GM18519 (cell line): ENCODE measurements at regions not wholly inside any gene's neighbourhood (a gene's known extent, or its start where the extent isn't known, plus 50 kb on each side); places are given as distances from the start of the nearest gene placed in this dataset.

Source experiments
- ATAC-seq: cut with Tn5 transposase; IDR thresholded peaks from one replicate; pipeline ENCODE4 v1.9.1; 2021; ENCODE audit warnings: mild to moderate bottlenecking, moderate library complexity; ENCODE audit not compliant: unreplicated experiment, low FRiP score

- no peak for ATAC-seq
Measured at GRCh38 chr13:104414181-104414580, 1348.0 kb upstream of the SLC10A2 start.

DNA sequence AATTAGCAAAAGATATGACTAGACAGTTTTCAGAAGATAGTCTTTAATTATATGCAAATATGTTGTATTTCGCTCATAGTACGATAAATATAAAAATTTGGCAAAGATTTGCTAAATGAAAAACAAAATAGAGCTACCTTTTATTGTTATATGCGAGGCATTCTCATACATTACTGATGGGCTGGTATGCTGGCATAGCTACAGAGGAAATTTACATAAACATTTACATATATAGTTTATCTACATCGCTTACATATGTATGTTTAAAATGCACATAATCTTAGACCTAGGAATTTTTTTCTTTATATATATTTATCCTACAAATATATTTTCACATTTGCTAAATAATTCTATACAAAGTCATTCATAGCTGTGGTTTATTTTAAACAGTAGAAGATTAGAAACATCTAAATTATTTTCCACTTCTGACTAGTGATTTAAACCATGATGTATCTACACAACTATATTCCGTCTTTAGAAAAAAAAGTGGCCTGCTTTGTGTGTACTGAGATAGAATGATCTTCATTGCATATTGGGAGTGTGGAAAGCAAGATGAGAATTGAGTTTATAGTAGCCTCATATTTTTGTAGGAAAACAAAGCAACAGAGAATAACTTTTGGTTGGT, 1345.0 kb upstream of the SLC10A2 start:
- ATAC-seq = no peak

DNA sequence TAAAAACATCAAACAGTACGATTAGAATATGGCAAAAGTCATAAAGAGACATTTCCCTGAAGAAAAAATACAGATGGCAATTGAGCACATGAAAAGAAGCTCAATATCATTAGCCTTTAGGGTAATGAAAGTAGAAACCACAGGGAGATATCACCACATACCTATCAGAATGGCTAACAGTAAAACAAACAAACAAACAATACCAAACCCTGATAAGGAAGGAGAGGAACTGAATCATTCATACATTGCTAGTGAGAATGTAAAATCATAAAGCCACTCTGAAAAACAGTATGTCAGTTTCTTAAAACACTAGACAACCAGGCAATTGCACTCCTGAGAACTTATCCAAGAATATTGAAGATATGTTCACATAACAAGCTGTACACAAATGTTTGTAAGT, 1342.5 kb upstream of the SLC10A2 start:
- no peak for ATAC-seq

- ATAC-seq = no peak
Measured at GRCh38 chr13:104404325-104404724, 1338.1 kb upstream of the SLC10A2 start.

GRCh38 chr13:104389691-104390090, 1323.5 kb upstream of the SLC10A2 start:
- no peak for ATAC-seq

- ATAC-seq = no peak
Measured at GRCh38 chr13:104387510-104387909, 1321.3 kb upstream of the SLC10A2 start.

DNA sequence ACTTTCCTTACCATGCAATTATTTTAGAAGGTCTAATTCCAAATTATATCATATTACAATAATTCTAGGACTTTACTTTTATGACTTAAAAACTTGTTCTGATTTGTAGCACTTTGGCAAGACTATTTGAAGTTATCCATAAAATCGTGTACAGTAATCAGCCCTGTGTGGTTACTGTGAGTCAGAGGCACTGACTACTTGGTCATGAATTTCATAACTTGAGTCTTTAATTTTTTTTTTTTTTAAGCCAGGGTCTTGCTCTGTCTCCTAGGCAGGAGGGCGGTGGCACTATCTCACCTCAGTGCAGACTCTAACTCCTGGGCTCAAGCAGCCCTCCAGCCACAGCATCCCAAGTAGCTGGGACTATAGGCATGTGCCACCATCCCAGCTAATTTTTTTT, 1319.2 kb upstream of the SLC10A2 start:
- ATAC-seq = no peak

GRCh38 chr13:104382951-104383350, 1316.7 kb upstream of the SLC10A2 start:
- no peak for ATAC-seq

GRCh38 chr13:104376588-104376987, 1310.4 kb upstream of the SLC10A2 start:
- ATAC-seq = no peak

GRCh38 chr13:104375614-104376013, 1309.4 kb upstream of the SLC10A2 start:
- ATAC-seq = no peak

- no peak for ATAC-seq
Measured at GRCh38 chr13:104372095-104372655, 1306.0 kb upstream of the SLC10A2 start.

DNA sequence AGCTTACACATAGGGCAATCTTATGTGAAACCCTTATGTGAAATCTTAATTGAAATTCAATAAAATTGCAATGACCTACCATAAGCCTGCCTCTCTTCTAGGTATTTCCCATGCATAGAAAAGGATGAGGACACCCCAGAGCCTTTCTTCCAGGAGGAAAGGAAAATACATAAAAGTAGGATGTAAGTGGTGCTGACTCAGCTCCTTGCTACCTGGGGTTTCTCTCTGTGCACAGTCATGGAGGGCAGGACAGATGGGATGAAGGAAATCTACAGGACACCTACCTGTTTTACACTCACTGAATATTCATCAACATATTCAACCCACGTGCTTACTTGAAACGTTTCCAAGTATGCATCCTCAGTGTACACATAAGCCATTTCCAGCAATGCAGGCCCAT, 1299.2 kb upstream of the SLC10A2 start:
- ATAC-seq = no peak

DNA sequence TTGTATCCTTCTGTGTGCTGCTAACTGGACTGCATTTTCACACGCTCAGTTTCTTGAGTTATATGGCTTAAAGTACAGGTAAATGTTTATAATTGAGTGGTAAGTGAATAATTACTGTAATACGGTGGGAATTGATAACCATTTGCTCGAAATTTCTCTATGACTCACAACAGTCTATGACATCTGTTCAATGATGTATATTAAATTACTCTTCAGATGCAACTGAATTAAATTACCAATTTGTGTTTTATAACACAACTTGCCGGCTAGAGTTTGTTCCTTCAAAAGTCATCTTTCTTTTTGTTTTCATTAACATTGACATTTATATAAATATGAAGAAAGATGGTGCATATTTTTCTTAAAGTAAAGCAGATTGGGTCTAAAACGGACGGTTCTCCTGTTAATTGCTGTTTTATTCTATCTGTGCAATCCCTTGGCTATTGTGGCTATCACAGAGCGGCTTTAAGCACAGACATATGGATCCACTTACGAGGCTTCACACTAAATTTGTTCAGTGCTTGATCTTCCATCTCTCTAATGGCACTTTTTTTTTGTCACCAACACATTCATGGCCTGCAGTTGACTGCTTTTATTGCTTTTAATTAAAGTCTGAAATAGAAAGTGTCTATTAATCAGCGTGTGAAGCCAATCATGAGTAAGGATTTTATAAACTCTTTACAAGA, 1291.6 kb upstream of the SLC10A2 start:
- ATAC-seq = no peak

GRCh38 chr13:104357174-104357573, 1291.0 kb upstream of the SLC10A2 start:
- ATAC-seq = no peak

- ATAC-seq = no peak
Measured at GRCh38 chr13:104355041-104355670, 1288.9 kb upstream of the SLC10A2 start.

DNA sequence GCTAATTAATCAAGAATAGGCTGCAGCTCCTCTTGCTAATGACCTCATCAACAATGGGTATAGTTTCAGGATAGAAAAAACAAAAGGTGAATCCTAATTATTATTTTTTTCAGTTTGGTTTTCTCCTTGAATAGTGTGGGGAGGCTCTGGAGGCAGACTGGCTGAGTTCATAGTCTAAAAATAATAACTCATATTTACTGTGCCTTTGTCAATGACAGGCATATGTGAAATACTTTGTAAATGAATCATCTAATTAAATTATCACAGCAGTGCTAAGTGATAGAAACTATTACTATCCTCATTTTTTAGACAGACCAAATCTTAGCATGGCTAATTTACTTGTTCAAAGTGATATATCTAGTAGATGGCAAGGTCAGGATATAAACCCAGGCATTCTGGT, 1261.0 kb upstream of the SLC10A2 start:
- ATAC-seq = no peak

- ATAC-seq = no peak
Measured at GRCh38 chr13:104326523-104326922, 1260.3 kb upstream of the SLC10A2 start.

- no peak for ATAC-seq
Measured at GRCh38 chr13:104321756-104322155, 1255.5 kb upstream of the SLC10A2 start.

GRCh38 chr13:104320446-104320845, 1254.2 kb upstream of the SLC10A2 start:
- no peak for ATAC-seq

GRCh38 chr13:104318121-104318520, 1251.9 kb upstream of the SLC10A2 start:
- no peak for ATAC-seq

DNA sequence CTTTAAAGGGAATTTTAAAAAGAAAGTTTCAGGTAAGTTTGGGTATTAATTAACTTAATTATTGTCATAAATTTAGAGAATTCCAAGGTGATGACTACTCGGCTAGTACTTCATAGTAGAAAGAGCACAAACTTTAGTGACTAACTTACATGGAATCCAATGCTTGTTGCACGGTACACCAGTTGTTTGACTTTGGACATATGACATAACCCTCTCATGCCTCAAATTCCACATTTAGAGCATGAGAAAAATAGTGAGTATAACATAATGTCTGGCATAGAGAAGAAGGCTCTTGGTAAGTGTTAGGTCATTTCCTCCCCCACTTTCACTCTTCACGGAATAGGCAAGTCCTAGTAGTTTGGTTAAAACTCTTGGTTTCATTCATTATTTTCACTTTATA, 1249.4 kb upstream of the SLC10A2 start:
- ATAC-seq = no peak
